ENCODE measurements at regions not wholly inside any gene's neighbourhood (a gene's known extent, or its start where the extent isn't known, plus 50 kb on each side); places are given as distances from the start of the nearest gene placed in this dataset.
A peak's percentile ranks its signal among the peaks of the same experiment; 100 is the strongest.

GRCh38 chr2:120669121-120669952 lies 66.3 kb upstream of the GLI2 start (continued):
- TF ChIP-seq TGIF2 (CRISPR knock-in tag; IDR thresholded peaks at IDR 0.05): peak; percentile 67
- 0 out of 2 replicates have a peak, but pooled peaks have one; percentile 19 for TF ChIP-seq PHF20 (CRISPR knock-in tag; IDR thresholded peaks at IDR 0.05)
- no peak for TF ChIP-seq ZNF441 (CRISPR knock-in tag; IDR thresholded peaks at IDR 0.05; ENCODE audit: borderline replicate concordance)
- peak; percentile 56; the same call in 1 of the 2 replicates for TF ChIP-seq FOSL1 (CRISPR knock-in tag; IDR thresholded peaks at IDR 0.05; ENCODE audit: borderline replicate concordance)
- TF ChIP-seq SMYD3 (CRISPR knock-in tag; IDR thresholded peaks at IDR 0.05): no peak
- peak; percentile 30; the same call in 1 of the 2 replicates for TF ChIP-seq ETV6 (CRISPR knock-in tag; conservative IDR thresholded peaks at IDR 0.05)
- TF ChIP-seq PHF5A (CRISPR knock-in tag; IDR thresholded peaks at IDR 0.05; ENCODE audit: low read depth, unreplicated experiment): no peak
- no peak for TF ChIP-seq RFX1 (IDR thresholded peaks at IDR 0.05)
- TF ChIP-seq RFX3 (CRISPR knock-in tag; IDR thresholded peaks at IDR 0.05): no peak
- TF ChIP-seq ARID4A (CRISPR knock-in tag; IDR thresholded peaks at IDR 0.05; ENCODE audit: borderline replicate concordance): peak; percentile 32; the same call in 1 of the 2 replicates
- TF ChIP-seq JDP2 (CRISPR knock-in tag; IDR thresholded peaks at IDR 0.05; ENCODE audit: borderline replicate concordance): no peak
- no peak for TF ChIP-seq NPAS2 (CRISPR knock-in tag; IDR thresholded peaks at IDR 0.05; ENCODE audit: borderline replicate concordance)
- peak; percentile 57 for TF ChIP-seq CREB1 (IDR thresholded peaks at IDR 0.05)
- TF ChIP-seq CREB1 (CRISPR knock-in tag; IDR thresholded peaks at IDR 0.05): no peak
- TF ChIP-seq SMAD3 (CRISPR knock-in tag; IDR thresholded peaks at IDR 0.05): peak; percentile 35; the same call in 1 of the 2 replicates
- TF ChIP-seq GABPA (IDR thresholded peaks at IDR 0.05; ENCODE audit: low read depth, low read length): no peak
- TF ChIP-seq GABPA (CRISPR knock-in tag; IDR thresholded peaks at IDR 0.05; ENCODE audit: low read depth): no peak
- no peak for TF ChIP-seq PRPF4 (IDR thresholded peaks at IDR 0.05; ENCODE audit: low read depth, low read length, poor library complexity, severe bottlenecking)
- TF ChIP-seq TAF1 (CRISPR knock-in tag; IDR thresholded peaks at IDR 0.05): no peak
- TF ChIP-seq HNF1B (CRISPR knock-in tag; IDR thresholded peaks at IDR 0.05): peak; percentile 27; the same call in 1 of the 2 replicates
- no peak for TF ChIP-seq ZNF296 (CRISPR knock-in tag; conservative IDR thresholded peaks at IDR 0.05)
